HTR-8/SVneo (cell line): ENCODE measurements at regions not wholly inside any gene's neighbourhood (a gene's known extent, or its start where the extent isn't known, plus 50 kb on each side); places are given as distances from the start of the nearest gene placed in this dataset.

Source experiments
- DNase-seq: peaks from one replicate; pipeline ENCODE4 v3.0.0; 2011; ENCODE audit warnings: low spot score, mixed read lengths; ENCODE audit not compliant: insufficient read length
- FAIRE-seq: peaks from 2 replicates; lab custom pipeline; 2011; peaks lifted over from hg19 to GRCh38; lab: Jason Lieb, UNC

DNA sequence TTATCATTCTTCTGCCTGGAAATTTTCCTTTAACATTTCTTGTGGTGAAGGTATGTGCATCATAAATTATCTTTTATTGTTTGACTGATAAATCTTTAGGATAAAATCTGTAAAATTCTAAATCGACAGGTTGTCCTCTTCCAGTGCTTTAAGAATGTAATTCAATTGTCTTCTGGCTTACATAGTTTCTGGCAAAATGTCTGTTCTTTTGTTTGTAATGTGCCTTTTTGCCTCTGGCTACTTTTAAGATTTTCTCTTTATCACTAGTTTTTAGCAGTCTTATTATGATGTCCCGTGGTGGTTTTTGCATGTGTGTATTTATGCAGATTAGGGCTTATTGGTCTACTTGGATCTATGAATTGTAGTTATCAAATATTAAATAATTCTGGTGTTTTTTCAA, 203.6 kb upstream of the COPS8 start:
- no peak for DNase-seq
- FAIRE-seq: no peak

DNA sequence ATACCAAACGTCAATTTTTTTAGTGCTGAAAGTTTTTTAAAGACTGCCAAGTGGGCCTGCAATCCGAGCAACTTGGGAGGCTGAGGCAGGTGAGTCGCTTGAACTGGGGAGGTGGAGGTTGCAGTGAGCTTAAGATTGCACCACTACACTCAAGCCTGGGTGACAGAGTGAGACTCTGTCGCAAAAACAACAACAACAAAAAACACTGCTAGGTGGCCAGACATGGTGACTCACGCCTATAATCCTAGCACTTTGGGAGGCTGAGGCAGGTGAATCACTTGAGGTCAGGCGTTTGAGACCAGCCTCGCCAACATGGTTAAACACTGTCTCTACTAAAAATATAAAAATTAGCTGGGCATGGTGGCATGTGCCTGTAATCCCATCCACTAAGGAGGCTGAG, 202.8 kb upstream of the COPS8 start:
- FAIRE-seq (no peak), DNase-seq (no peak)

DNA sequence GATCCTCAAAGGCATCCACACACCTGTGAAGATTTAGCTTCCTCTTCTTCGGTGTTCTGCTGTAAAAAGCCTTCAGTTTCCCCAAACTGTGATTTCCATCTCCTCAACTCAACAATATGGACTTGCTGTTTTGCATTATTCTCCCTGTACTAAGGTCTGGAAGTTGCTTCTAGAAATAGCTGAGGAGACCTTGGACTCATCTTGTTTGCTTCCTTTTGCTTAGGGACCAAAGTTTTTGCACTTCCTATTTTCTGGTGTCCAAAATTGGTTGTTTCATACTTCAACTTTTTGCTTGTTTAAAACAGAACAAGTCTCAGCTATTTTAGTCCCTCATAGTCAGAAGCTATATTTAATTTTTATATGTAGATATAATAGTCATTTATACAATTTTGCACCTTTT, 201.9 kb upstream of the COPS8 start:
- no peak for DNase-seq
- no peak for FAIRE-seq

DNA sequence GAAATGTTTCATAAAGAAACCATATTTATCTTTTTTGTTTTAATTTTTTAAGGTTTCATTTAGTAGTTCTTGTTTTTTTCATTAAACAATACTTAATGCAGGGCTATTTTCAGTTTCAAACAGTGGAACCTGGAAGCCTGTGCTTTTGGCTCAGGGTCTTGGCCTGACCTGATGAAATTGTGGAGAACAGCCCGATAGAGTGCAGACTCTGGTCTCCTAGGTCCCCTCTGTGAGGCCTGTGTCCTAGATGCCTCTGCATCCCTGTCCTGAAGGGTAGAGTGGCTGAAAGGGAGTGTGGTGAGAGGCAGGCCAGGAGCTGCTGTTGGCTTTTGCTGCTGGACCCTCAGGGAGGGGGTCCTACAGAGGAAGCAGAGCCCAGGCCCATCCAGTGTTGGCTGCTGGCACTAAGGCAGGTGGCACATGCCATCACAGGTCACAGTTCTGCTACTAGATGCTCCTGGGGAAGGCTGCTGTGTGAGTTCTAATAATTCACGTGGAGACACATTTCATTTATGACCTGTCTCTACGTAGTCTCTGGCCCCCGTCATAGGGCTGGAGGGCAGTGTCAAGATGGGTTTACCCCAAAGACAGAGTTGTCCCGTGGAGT, 201.0 kb upstream of the COPS8 start:
- no peak for FAIRE-seq
- DNase-seq: no peak

DNA sequence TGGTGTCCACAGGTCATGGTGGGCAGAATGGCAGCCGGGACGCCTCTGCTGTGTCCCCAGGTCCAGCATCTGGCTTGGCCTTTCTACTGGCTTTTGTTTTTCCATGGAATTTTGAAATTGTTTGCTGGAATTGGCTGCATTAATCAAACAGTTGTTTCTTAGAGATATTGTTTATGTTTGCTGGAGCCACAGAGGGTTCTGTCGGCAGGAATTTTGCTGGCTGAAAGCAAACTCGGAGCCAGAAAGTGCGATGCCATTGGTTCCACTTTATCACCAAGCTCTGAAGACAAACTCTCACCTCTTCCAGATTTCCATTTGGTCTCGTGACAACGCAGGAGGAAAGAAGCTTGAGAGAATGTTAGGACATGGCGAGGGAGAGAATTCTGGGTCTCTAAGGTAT, 199.2 kb upstream of the COPS8 start:
- no peak for DNase-seq

DNA sequence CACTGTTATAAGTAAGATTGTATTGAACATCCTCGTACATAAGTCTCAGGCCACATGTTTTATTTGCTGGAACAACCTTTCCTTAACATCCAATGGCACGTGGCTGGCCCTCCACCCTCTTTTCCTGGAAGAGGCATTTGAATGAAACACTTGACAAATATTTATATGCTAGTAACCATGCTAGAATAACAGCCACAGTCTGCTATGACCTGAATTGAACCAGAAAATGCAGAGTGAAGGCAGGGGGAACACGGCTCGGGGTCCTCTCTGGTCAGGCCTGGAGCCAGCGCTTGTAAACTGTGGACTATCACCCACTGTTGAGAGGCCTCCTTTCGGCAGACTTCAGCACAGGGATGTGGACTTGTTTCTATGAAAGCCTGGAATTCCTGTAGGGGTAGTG, 198.2 kb upstream of the COPS8 start:
- FAIRE-seq (no peak), DNase-seq (no peak)

More for the DNA sequence above, 199.2 kb upstream of the COPS8 start:
- FAIRE-seq: no peak

DNA sequence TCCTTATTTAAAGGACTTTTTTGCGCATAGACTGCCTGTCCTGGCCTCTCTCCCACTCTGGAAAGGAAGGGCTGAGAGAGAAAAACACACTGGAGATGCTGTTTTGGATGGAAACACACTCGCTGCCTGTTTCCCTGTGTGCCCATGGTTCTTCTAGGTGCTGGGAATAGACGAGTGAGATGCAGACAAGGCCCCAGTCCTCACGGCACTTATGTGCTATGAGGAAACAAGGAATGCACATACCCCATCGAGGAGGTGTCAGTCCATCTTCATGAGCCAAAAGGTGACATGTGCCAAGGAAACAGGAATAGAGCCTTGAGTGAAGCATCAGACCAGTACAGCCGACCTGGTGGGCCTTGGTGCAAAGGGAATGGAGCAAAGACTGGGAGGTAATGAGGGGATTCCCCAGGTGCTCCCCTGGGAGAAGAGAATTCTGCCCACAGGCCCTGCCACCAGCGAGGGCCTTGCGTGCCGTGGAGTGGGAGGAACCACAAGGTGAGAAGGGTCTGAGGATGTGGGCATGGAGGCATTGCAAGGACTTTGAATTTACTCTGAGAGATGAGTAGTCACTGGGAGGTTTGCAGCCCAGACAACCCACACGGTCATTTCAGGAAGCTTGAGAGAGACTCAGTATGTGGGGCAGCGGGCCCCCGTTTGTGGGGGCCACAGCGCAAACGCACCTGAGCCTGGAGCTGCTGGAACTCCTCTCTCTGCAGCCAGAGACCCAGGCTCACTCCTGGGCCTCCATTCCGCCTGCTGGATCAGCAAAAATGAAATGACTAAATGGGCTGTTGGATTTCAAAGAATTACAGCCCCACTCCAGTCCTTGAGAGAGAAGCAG, 197.5 kb upstream of the COPS8 start:
- DNase-seq (no peak), FAIRE-seq (no peak)

DNA sequence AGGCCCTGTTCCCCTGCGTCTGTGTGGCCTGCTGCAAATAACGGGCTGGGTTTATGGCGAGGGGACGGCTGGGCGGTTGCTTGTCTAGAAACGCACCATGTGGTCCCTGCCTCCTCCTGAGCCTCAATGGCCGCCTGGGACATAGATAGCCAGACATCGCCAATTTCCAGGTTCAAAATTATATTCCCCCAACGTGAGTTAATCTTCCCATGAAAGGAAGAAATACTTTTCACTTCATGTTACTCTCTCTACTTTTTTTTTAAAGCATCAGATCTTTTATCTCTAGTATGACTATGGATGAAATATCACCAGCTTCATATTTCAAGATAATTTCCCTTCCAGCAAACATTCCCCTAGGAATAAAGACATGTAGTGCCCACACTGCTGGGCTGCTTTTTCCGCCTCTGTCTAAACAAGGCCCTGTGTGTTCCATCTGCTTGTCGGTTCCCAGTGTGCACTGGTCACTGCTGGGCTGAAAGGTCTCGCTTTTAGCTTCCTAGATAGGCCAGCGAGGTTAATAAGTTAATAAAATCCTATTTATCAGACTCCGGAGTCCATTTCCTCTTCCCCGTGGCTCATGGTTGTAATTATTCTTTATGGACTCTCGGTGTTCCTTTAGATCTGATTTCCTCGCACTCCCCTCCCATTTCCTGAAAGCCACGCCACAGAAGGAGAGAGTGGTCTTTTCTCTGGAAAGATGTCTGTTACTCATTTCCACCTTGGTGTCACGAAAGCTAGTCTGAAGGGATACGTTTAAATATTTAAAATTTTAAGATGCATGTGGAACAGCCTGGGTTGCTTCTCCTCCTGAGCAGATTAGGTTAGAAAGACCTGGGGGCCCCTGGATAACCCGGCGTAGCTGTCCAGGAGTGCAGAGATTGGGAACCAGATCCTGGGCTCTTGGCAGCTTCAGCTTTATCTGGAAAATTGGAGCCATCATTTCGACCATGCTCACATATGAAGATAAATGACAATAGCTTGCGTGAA, 196.6 kb upstream of the COPS8 start:
- DNase-seq: no peak
- no peak for FAIRE-seq

DNA sequence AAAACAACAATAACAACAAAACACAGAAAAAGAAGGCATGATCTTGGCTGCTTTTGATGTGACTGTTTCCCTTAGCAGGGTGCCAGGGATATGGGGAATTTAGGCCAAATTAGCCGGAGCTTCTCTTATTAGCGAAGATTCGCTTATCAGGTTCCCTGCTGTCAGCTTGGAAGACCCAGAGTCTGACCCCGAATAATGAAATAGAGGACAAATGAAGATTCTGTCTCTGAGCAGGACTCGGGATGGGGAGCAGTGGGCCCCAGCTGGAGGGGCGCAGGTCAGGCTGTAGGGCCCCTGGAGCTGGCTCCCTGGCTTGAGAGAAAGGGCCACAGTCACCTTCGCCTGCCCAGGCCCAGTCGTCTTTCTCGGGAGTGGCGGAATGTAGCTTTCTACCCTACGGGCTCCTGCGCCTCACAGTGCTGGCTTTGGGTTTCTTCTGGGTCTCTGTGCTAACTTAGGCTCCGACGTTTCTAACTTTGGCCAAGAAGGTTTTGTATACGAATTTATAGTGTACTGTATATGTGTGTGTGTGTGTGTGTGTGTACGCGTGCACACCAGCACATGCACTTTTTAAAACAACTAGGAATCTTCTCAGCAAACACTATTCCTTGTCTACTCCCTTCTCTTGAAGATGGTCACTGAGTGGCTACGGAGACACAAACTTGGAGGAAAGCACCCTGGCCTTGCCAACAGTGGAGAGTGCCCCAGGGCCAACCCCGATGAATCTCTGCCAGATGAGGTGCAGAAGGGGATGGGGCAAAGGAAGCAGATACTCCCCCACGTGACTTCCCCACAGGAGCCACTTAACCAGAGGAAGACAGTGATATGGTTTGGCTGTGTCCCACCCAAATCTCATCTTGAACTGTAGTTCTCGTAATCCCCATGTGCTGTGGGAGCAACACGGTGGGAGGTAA, 195.6 kb upstream of the COPS8 start:
- DNase-seq (no peak), FAIRE-seq (no peak)

DNA sequence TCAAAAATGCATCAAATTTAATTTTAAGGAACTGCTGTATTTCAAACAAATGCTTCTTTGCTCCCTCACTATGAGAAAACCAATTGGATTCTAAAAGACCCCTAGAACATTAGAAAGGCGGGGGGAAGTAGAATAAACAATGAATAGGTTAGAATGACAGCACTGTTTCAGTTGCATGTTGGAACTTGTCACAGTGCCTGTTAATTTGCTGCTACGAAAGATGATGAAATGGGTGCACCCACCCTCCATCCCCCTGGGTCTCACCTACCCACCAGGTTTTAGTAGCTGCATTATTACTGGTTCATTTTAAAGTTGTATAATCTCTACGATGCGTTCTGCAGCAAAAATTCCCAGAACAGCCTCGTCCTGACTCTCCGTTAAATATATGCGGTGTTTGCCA, 193.0 kb upstream of the COPS8 start:
- no peak for DNase-seq
- no peak for FAIRE-seq

DNA sequence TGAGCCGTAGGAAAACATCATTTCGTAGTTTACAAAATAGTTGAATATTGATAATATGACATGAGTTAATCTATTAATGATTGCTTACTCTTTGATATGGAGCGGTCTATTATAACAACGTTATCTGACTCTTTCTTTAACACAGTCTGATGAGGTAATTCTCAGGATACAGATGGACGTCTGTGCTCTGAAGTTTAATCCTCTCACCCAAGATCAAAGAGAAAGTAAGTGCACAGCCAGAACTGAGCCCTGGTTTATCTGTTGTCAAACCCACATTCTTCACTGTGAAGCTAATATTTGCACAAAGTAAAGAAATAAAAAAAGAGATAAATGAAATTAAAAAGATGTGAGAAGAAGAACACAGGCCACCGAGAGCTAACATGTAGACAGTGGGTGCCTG, 190.9 kb upstream of the COPS8 start:
- no peak for DNase-seq
- no peak for FAIRE-seq

DNA sequence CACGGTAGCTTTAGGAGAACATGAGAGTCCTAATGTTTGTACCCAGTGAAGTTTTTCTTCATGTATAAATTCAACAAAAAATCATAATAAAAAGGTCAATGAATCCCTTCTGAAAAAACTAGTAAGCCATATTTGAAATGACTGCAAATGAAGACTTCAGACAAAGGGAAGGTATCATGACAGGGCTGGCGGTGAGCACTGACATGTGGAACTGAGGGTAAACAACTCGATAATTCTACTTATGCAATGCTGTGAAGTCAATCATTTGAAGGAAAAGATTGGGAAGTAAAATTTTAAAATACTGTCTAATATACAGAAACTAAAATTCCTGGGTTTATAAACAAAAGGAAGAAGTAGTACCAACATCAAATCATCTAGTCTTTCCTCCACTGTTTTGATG, 190.2 kb upstream of the COPS8 start:
- FAIRE-seq (no peak), DNase-seq (no peak)

DNA sequence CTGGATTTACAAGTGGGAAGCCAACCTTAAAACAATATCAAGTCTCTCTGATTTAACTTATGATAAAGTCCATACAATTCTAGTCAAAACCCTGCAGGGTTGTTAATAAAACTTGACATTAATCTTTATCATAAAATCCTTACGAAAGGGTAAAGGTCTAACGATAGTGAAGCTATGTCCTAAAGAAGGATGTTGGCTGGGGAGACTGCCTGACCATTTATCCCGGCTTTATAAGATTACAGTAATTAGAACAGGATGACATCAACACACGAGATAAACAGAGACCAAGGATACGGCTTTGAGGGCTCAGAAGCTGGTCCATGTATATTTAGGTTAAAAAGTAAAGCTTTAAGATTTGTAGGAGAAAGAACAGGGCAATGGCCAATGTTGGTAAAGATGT, 189.0 kb upstream of the COPS8 start:
- no peak for DNase-seq
- FAIRE-seq: no peak

DNA sequence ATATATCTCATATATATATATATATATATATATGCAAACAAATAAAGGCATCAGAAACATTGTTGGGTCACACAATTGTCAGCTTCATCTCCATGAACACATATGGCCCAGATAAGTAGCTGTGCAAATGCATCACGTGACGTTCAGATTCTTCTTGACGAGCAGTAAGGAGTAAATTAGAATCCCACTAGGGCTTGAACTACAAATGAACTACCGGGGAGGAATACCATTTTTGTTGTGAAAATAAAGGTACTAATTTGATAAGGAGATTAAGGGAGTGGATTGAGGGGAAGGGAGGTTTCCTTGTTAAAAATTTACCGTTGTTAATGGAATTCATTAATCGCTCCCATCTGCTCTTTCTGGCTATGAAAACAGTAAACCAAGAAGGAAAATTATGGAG, 186.5 kb upstream of the COPS8 start:
- no peak for FAIRE-seq
- no peak for DNase-seq

DNA sequence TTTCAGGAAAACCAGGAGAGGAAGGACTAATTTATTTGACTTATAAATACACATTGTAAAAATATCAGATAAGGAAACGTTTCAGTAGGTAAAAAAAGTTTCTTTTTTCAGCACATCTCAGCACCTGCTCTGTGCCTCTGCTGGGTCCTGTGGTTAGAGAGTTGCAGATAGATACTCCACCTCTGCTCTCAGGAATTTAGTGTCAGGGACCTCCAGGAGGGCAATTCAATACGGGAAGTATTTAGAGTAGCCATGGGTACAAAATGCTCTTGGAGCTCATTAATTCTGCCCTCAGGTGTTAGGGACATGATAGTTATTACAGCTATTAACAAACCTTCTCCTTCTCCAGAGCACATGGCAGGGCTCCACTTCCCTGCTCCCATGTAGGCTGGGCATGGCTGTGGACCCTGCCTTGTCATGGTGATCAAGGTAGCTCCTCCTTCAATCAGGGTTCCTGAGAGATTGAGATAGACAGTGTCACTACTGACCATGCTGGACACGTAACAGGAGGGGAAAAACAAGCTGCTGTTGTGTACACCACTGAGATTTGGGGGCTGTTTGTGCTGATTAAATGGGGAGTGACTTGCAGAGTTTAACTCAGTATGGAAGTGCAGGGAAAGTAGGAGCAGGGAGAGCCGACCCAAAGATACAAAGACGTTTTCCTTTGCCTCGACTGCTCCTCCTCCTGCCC, 185.6 kb upstream of the COPS8 start:
- FAIRE-seq (no peak), DNase-seq (no peak)

DNA sequence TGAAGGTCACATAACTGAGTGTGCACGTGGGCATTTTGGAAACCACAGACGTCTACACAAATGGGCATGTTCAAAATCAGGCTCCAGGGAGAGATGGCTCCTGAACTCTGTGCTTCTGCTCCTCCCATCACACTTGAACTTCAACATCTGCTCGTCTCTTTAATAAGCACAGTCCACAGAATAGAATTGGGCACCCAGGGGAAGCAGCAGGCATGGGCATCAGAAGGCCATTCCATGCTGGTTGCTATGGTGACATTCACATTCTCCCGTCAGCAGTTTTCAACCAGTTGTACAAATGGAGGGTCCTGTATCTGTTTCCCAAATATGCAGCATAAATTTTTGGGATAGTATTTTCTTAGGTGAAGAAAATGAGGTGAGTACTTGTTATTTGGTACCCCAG, 183.7 kb upstream of the COPS8 start:
- DNase-seq (no peak), FAIRE-seq (no peak)

DNA sequence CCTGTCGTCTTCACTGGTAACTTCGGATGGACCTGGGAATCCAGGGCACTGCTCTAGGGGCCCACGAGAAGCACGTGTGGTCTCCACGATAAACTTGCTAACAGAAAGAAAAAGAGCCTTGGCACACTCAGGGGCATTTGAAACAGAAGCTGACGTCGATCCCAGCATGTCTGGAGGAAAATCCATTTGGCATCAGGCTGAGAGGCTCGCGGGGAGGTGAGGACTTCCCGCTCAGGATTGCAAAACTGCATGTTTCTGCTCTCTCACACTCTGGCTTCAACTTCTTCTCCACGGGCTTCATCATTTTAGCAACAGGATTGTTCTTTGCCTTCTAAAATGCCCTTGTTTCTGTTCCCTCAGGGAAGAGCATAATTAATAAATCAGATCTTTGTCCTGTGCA, 181.7 kb upstream of the COPS8 start:
- DNase-seq (no peak), FAIRE-seq (no peak)

DNA sequence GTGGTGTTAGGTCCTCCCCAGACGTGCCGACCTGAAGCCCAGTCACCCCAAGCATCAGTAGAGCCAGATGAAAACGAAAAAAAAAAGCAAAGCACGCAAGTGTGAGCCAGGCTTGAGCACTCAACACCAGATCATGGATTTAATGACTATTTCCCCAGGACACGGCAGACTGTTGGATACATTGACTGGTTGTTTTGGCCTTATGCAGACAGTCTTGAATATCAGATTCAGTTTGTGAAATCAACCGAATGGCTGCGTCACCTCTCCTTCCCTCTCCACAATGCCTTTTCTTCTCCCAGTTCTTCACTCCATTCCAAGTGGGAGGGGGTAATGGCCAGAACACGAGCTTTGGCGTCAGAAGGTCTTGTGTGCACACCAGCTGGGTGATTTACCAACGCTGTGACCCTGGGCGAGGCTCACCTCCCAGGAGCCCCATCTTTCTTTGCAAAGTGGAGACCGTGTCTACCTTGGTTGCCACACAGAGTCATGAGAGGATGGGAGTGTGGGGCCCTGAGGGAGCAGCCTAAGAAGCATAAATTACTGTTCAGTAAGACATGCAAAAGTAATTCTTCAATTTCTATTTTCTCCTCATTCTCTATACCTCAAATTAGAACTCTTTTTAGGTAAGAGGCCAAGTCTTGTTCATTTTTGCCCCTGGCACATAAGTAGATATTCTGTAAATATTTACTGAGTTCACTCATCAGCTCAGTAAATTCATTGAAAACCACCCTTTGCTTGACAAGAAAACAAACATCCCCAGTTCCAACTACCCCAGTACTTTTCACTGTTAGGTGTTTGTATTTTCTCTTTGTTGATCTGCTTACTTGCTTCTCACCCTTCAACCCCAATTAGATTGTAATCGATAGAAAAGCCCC, 181.1 kb upstream of the COPS8 start:
- no peak for FAIRE-seq
- DNase-seq: no peak
